GM12873 (cell line): ENCODE measurements at regions not wholly inside any gene's neighbourhood (a gene's known extent, or its start where the extent isn't known, plus 50 kb on each side); places are given as distances from the start of the nearest gene placed in this dataset.

Experiments
- TF ChIP-seq, protein P1 (sequence below): IDR thresholded peaks from 2 replicates; pipeline ENCODE4 v1.5.1; 2012; ENCODE audit warnings: low read depth, mild to moderate bottlenecking, moderate library complexity, low read length, control low read depth; ENCODE audit not compliant: insufficient read depth; ENCODE audit errors: missing control alignments

DNA sequence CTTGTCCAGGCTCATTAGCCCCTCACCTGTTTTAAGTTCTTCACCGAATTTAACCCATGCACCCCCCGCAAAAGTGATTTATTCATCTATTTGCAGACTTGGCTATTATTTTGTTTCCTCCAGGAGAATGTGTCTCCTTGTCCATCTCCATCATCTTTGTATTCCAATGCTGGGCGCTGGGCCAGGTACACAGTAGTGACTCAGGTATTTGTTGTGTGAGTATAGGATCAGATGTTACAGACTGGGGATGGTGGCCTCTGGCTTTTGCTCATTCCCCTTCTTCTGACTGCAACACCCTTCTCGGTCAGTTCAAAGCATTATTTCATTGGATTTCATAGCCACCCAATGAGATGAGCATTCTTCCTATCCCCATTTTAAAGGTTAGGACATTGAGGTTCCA is 408.2 kb downstream of the MN1 start:
- TF ChIP-seq, protein P1, sequence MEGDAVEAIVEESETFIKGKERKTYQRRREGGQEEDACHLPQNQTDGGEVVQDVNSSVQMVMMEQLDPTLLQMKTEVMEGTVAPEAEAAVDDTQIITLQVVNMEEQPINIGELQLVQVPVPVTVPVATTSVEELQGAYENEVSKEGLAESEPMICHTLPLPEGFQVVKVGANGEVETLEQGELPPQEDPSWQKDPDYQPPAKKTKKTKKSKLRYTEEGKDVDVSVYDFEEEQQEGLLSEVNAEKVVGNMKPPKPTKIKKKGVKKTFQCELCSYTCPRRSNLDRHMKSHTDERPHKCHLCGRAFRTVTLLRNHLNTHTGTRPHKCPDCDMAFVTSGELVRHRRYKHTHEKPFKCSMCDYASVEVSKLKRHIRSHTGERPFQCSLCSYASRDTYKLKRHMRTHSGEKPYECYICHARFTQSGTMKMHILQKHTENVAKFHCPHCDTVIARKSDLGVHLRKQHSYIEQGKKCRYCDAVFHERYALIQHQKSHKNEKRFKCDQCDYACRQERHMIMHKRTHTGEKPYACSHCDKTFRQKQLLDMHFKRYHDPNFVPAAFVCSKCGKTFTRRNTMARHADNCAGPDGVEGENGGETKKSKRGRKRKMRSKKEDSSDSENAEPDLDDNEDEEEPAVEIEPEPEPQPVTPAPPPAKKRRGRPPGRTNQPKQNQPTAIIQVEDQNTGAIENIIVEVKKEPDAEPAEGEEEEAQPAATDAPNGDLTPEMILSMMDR: no peak

DNA sequence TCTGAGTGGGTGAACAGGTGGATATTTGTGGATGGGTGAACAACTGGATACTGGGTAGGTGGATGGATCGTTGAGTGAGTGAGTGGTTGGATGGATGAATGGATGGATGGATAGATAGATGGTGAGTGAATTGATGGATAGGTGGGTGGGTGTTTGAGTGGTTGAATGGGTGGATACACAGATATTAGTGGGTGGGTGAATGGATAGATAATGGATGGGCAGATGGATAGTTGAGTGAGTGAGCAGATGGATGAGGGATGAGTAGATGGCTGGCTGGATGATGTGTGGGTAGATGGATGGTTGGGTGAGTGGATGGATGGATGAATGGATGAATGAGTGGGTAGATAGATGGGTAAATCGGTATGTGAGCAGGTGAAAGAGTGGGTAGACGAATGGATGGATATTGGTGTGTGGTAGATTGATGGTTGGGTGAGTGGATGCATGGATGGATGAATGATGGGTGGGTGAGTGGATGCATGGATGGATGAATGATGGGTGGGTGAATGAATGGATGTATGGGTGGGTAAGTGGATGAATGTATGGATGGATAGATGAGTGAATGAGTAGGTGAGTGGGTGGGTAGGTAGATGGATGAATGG is 406.7 kb downstream of the MN1 start:
- TF ChIP-seq, protein P1: no peak

DNA sequence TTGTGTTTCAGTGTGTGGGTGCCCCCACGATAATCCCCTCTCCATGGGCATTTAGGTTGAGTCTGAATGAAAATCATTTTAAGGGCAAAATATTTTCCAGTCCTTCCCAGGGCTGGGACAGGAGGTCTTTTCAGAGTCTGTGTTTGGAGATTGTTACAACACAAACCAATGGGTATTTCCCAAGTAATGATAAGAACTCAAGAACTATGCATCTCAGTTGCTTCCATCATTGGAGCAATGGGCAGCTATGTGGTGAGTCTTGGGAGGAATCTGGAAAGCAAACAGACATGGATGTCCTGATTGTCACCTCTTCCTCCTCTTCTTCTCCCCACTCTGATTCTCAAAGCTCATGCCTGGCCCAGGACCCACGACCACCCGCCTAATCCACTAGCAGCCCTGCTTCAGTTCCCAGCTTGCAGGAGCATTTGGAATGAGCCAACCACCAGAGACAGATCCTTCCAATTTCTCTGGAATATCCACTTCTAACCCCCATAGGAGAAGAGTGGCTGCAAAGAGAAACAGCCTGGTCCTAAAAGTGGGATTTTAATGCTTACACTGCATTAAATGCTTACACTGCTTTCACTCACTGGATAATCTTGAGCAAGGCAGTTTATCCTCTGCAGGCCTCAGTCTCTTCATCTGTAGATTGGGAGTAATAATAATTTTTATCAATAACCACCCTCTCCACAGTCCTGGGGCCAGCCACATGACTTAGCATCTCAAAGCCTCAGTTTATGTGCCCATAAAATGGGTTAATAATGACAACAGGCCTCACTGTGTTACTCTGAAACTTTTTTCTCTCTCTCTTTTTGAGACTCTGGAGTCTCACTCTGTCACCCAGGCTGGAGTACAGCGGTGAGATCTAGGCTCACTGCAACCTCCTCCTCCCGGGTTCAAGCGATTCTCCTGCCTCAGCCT is 404.3 kb downstream of the MN1 start:
- TF ChIP-seq, protein P1: no peak

DNA sequence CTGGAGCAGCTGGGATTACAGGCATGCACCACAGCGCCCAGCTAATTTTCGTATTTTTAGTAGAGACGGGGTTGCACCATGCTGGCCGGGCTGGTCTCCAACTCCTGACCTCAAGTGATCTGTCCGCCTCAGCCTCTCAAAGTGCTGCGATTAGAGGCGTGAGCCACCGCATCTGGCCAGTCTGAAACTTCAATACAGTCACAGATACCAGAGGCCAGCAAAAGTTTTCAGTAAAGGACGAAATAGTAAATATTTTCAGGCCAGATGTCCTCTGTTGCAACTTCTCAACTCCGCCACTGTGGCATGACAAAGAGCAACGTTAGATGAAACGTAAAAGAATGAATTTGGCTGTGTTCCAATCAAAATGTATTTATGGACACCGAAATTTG is 403.6 kb downstream of the MN1 start:
- TF ChIP-seq, protein P1: no peak

DNA sequence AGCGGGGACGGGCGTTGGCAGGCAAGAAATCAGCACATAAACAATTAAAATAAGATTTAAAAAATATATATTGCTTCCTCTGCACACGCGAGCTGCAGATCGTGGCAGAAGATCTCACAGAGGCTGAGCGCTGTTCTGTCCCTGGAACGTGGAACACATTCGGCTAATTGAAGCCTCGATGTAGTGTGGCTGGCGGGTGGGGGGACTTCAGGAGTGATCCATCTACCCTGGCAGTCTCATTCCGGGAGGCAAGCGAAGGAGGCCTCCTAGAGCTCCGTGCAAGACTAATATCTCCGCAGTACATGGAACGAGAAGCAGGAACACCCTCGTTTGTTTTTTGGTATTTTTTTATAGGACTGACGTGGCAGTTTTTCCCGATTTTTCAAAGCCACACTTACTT is 402.4 kb downstream of the MN1 start:
- TF ChIP-seq, protein P1: no peak

DNA sequence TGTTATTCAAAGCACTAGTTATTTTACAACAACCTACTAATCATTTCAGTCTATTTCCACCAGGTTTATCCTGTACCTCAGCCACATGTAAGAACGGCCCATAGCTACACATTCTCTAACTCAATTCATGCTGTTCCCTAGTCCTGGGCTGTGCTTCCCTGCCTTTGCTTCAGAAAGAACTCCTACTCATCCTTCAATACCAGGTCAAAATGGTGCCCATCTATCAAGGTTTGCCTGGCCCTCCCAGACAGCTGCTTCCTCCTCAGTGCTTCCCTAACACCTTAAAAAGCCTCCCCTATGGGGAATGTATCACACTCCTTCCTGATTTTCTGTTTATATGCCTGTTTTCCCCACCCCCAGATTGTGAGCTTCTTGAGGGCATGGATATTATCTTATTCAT is 400.7 kb downstream of the MN1 start:
- TF ChIP-seq, protein P1: no peak

DNA sequence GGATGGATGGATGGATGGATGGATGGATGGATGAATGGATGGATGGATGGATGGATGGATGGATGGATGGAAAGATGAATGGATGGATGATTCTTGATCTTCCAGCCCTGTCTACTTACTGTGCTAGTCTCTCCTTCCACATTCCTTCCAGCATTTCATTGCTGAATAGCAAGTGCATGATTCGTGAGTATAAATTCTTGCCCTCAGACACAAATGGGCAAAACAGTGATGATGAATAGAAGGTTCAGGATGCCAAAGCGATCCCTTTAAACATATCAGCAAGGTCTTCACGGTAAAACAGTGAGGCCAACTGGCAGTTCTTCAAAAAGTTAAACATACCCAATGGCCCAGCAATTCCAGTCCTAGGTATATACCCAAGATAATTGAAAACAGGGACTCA is 400.2 kb downstream of the MN1 start:
- TF ChIP-seq, protein P1: no peak
